ENCODE measurements at regions not wholly inside any gene's neighbourhood (a gene's known extent, or its start where the extent isn't known, plus 50 kb on each side); places are given as distances from the start of the nearest gene placed in this dataset.

DNA sequence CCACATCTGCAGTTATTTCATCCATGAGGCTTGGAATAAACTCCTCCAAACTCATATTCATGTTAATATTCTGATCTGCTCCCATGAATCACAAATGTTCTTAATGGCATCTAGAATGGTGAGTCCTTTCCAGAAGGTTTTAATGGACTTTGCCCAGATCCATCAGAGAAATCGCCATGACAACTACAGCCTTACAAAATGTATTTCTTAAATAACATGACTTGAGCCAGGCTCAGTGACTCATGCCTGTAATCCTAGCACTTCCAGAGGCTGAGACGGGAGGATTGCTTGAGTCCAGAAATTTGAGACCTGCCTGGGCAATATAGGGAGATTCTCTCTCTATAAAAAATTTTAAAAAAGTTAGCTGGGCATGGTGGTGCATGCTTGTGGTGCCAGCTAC lies 102.1 kb upstream of the TMEM168 start:
- TF ChIP-seq GATA2 (IDR thresholded peaks at IDR 0.05; ENCODE audit: low read depth, low read length) (no peak), GATA3 (IDR thresholded peaks at IDR 0.05; ENCODE audit: low read depth, low read length) (no peak)

Data from SH-SY5Y (cell line).